Occipital lobe (tissue), 1 donor: ENCODE measurements at regions not wholly inside any gene's neighbourhood (a gene's known extent, or its start where the extent isn't known, plus 50 kb on each side); places are given as distances from the start of the nearest gene placed in this dataset.

Experiments used
- DNase-seq: peaks from one replicate; lab custom pipeline; 2025; lab: John Stamatoyannopoulos, UW

DNA sequence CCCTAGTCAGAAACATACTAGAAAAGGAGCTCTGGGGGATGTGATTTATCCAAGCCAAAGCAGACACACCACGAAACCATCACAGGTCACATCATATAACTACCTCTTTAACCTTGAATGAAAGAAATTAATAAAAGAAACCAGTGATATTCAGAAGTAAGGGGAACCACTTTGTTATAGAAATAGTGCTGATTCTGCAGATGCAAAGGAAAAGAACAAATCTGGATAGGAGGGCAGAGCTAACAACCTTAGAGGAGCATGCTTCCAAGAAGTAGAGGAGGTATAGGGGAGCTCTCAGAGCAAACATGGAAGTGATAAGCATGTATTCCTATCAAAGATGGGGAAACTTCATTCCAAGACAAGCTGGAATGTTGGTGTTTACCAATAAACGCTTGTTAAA is 117.0 kb upstream of the MDM1 start:
- DNase-seq: no peak

DNA sequence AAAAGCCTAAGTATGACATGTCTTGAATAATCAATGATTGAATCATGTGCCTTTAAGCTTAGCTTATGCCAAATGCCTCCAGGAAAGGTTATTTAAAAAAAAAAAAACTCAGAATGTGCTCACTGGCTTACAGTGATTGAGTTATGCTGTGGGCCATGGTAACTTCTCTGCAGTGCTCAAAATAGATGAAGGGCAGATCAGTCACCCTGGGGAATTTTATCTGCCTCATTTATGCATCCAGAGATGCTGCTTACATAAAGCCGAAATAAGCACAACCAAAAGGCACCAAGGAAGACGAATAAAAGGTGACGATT is 118.7 kb upstream of the MDM1 start:
- DNase-seq: no peak

DNA sequence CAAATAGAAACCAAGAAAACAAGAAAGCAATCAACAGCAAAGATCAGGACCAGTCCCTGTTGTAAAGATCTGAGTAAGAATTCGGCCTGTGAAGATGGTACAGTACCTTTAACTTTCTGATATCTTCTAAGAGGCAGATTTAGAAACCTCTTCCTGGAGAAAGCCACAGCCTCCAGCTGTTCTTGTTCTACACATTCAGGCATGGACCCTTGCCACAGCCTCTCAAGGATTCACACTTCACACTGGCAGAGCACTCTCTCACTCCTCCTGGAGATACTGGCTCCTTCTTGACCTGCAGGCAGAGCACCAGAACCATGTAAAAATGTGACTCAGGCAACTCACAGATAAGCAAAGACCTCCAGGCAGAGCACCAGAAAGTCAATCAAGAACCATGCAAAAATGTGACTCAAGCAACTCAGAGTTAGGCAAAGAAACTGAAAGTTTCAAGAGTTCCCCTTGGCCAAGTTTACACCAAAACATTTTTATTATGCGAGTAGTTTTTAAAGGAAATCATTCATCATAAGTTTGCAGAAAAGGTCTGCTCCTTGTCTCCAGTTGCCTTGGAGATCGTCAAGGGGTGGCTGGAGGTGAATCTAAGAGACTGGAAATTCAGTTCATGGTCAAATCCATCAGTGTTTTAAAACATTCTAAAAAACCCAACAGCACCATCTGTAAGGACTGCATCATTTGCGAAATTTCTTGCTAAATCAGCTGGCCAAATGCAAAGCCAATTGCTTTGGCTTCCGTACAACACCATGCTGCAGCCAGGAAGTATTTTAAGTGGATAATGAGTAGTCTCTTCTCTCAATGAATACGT is 119.3 kb upstream of the MDM1 start:
- no peak for DNase-seq

GRCh38 chr12:68452078-68452715 is 120.0 kb upstream of the MDM1 start:
- no peak for DNase-seq

DNA sequence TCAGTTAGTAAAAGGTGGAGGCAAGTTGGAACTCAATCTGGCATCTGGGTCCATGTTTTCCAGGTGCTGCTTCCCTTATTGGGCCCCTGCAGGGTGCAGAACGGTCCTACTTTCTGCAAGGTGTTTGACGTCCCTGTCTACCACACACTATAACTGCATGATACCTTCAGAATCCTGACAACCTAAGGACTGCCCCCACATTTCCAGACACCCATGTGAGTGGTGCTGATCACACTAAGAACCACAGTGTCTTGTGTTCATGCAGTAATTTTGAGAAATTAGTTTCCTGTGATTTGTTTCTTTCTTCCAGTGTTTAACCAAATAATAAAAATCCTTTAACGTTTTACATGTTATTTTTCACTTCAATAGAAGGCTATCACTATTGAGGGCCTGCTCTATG is 121.1 kb upstream of the MDM1 start:
- DNase-seq: no peak

DNA sequence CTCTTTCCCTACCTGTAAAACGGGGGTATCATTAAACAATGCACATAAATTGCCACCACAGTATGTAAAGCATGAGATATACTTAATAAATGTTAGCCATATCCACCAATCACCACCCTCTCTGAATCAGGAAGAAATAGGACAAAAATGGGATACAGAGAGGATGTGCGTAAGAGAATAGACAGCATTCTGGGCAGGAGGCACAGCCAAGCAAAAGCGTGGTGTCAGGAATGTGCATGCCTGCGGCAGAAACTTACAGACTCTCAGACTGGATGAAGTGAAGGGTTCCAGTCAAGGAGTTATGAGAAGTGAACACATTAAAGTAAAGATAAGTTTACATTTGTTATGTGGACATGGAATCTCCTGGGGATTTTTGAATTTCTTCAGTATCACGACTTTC is 121.7 kb upstream of the MDM1 start:
- DNase-seq: no peak

GRCh38 chr12:68454892-68455291 is 122.7 kb upstream of the MDM1 start:
- DNase-seq: no peak

DNA sequence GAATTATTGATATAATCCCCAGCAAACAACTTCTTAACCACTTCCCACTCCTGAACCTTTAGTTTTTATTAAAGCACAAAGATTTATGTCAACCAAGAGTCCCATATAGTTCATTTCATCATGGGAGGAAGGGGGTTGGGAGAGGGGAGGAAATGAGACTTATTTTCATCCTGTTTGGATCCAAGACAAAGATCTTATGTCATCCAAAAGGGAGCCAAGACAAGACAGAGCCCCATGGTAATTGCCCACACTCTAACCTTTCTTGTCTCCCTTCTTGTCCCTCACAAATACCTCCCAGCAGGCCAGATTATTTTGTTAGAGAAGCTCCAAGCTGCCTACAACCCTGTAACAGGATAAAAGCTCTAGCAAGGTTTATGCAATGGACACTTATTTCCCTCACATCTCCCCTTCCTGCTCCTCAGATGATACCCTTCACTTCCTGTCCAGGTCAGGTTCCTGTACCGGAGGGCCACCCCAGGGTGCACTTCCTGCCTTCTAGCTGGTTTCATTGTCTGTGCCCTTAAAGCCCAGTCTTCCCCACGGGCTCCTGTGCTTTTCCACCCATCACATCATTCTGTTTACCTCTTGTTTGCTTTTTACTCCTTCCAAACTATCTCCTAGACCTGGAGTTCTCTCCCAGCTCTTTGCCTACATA is 123.7 kb upstream of the MDM1 start:
- no peak for DNase-seq

GRCh38 chr12:68458866-68459265 is 126.7 kb upstream of the MDM1 start:
- no peak for DNase-seq

DNA sequence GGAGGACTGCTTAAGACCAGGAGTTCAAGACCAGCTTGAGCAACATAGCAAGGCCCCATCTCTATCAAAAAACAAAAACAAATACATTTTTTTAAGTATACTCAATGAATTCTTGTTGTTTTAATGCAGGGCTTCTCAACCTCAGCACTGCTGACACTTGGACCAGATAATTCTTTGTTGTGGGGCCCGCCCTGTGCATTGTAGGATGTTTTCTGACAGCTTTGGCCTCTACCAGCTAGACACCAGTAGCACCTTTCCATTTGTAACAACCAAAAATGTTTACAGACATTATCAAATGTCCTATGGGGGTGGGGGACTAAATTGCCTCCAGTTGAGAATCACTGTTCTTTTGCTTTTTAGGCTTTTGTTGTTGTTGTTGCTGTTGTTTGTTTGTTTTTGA is 128.1 kb upstream of the MDM1 start:
- no peak for DNase-seq

DNA sequence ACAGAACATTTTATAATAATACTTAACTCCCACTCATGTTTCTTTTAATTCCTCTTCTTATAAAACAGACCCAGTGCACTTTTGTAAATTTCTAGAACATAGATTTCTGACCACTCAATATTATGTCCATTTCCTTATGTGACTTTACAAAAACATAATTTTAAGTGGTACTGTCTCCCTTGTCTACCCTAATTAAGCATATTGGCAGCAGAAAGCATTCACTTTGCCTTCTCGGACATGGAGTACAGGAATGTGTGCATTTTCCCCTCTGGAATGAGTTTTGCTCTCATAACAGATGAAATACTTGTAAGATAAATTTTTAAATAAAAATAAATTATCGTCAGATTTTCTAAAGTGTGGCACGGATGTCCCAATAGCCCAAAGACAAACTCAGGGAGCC is 129.5 kb upstream of the MDM1 start:
- DNase-seq: no peak

DNA sequence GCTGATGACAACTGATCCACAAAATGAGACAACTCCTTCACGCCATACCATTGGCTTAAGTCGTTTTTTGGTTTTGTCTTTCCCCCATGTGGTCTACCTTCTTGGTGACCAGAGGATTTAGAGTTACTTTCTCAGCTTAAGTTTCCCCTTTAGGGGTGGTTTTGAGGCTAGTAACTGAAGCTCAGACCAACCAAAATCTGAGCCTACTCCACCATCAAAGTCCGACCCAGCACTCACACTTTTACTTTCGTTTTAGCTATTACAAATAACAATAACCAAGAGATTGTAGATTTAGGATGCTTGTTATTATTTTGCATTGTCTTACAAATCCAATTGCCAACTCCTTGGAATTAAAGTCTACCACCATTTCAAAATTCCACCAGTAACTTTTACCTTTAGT is 130.6 kb upstream of the MDM1 start:
- no peak for DNase-seq

GRCh38 chr12:68465227-68465626 is 133.1 kb upstream of the MDM1 start:
- no peak for DNase-seq

- no peak for DNase-seq
Measured at GRCh38 chr12:68467514-68467913, 135.4 kb upstream of the MDM1 start.

DNA sequence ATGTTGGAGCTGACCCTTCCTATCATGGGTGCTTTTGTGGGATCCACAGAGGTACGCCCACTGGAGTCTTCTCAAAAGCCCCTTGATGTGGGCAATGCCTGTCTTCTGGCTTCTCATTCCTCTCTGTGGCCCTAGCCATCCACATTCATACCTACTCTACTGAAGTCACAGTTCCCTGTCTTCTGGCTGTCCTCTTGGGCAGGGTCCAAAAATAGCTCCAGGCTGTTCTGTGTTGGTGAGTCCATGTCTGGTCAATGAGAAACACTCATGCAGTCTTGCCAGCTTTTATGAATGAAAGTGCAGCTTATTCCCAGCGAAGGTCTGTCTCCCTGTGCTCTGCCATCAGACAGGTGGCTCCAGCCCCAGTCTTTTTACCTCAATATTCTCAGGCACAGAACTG is 135.9 kb upstream of the MDM1 start:
- DNase-seq: no peak

- DNase-seq: no peak
Measured at GRCh38 chr12:68469113-68469512, 137.0 kb upstream of the MDM1 start.

DNA sequence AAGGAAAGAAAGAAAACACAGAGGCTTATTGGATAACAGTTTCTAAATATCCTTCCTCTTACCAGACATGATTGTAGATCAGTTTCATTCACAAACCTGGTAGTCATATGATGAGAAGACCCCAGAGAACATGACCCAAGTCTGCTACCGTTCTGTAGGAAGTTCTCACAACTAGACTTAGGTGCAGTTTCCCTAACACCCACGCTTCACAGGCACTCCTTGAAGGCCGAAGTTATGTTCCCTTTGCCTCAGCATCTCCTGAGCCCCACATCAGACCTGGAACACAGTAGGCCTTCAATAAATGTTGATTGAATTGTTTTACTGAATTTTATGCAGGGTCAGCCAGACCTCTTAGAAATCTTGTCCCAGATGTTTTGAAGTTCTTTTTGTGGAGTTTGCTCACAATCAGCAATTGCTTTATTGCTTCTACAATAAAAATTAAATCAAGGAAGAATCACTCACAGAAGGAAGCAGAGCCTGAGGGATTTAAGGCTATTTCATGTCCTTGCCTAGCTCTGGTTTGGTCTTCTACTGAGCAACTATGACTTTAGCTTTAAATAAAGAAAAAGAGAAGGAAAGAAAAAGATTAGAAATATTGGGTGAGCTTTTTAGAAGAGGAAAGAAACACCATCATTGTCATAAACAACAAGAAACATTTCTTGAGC is 138.6 kb upstream of the MDM1 start:
- DNase-seq: no peak

GRCh38 chr12:68474467-68475204 is 136.1 kb upstream of the RAP1B start:
- no peak for DNase-seq

GRCh38 chr12:68476794-68477193 is 133.9 kb upstream of the RAP1B start:
- DNase-seq: no peak

GRCh38 chr12:68477261-68477772 is 133.4 kb upstream of the RAP1B start:
- no peak for DNase-seq

GRCh38 chr12:68477906-68478305 is 132.8 kb upstream of the RAP1B start:
- no peak for DNase-seq
